NCI-H2227 (cell line): ENCODE measurements at regions not wholly inside any gene's neighbourhood (a gene's known extent, or its start where the extent isn't known, plus 50 kb on each side); places are given as distances from the start of the nearest gene placed in this dataset.

Experiments
- DNase-seq: peaks from one replicate; lab custom pipeline; 2025; ENCODE audit not compliant: unreplicated experiment; lab: John Stamatoyannopoulos, UW

GRCh38 chr6:170022827-170023619 is 267.9 kb downstream of the DLL1 start:
- no peak for DNase-seq

GRCh38 chr6:170022291-170022722 is 268.6 kb downstream of the DLL1 start:
- DNase-seq: no peak

GRCh38 chr6:170021579-170021978 is 269.3 kb downstream of the DLL1 start:
- no peak for DNase-seq

DNA sequence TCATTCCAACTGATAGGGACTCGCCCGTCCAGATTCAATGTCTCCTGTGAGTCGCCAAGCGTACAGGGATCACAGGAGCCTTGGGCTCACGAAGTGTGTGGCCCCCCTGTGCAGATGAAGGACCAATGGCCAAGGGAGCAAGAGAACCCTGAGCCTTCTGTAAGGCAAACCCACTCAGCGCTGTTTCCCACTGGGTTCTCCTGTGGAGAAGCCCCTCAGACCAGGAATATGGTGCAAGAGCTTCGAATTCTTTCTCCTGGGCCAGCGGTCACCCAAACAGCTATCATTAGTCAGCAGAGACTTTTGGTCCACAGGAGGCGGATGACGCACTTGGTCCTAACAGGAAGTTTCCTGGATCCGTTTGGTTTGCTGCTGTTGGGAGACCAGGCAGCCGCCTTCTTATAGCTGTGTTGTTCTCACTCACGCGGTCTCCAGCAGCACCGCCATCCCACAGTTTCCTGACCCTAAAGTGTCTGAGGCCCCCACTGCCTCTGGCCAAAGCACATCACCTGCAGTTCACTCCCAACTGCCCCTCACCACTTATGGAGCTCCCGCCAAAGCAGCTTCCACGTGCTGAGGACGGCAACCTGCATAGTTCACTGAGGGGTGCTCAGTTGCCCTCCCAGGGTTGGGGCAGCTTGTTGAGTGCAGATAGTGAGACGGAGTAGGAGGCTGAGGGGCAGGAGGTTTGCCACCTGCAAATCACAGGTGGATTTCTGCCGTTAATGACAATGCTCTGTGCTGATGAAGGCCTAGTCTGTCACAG is 268.6 kb downstream of the ERMARD start:
- no peak for DNase-seq

DNA sequence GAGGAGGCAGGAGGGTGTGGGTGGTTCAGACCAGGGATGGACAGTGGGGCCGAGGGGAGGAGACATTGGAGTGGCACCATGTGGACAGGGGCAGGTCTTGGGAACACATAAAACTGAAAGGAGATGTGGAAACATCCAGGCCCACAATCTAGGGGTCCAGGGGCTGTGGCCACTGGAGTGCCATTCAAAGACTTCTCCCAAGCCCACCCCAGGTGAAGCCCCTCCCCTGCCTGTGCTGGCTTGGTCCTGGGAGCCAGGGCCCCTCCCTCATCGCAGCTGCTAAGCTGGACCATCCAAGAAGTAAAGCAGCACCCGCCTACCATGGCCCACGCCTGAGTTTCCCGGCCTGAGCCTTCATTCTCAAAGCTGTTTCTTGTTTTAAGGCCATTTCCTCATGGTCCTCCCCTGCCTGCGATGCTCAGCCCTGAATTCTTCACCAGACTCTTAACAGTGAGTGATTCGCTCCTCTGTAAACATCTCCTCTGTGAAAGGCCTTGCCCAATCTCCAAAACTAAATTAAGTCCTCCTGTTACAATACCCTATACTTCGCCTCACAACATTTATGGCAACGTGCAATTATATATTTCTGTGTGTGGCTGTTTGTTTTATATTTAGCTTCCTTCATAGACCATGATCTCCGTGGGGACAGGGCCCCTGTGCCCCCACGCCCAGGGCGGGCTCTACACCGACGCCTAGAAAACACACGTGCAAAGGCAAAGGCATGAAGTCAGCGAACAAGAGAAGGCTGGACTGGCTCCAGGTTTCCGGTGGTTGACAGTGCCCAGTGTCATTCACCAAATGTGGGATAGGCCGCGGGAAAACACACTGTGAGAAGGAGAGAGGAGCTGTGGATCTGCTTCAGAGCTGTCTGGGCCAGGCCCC is 267.8 kb downstream of the ERMARD start:
- DNase-seq: no peak

GRCh38 chr6:170018422-170018935 is 267.1 kb downstream of the ERMARD start:
- no peak for DNase-seq

DNA sequence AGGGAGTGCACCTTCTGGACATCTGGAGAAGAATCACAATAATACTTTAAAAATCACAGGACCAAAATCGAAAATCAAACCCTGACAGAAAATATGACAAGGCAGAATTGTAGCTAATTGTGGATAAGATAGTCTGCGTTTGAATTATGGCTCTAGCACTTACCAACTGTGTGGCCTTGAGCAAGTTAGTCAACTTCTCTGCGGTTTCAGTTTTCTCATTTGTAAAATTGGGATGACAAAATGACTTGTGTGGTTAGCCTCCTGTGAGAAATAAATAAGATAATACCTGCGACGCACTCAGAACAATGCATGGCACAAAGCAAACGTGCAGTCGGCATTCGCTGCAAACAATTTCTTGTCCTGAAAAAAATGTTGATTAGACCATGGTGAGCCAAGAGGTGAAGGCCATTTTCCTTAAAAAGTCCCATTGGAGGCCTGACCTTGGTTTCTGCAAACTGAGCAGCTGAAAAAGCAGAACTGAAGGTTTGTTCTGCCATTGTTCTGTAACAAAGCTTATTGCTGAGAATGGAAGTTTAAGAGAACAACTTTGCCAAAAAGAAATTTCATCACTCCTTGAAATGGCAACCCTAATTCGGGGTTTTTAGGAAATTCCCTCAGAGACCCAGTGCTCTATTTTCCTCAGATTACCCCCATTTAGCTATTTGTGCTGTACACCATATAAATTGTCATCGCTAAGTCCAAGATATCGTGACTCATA is 266.3 kb downstream of the ERMARD start:
- DNase-seq: no peak

- no peak for DNase-seq
Observed at GRCh38 chr6:170013815-170014214, 262.4 kb downstream of the ERMARD start.

GRCh38 chr6:170012037-170012330 is 260.6 kb downstream of the ERMARD start:
- DNase-seq: no peak

DNA sequence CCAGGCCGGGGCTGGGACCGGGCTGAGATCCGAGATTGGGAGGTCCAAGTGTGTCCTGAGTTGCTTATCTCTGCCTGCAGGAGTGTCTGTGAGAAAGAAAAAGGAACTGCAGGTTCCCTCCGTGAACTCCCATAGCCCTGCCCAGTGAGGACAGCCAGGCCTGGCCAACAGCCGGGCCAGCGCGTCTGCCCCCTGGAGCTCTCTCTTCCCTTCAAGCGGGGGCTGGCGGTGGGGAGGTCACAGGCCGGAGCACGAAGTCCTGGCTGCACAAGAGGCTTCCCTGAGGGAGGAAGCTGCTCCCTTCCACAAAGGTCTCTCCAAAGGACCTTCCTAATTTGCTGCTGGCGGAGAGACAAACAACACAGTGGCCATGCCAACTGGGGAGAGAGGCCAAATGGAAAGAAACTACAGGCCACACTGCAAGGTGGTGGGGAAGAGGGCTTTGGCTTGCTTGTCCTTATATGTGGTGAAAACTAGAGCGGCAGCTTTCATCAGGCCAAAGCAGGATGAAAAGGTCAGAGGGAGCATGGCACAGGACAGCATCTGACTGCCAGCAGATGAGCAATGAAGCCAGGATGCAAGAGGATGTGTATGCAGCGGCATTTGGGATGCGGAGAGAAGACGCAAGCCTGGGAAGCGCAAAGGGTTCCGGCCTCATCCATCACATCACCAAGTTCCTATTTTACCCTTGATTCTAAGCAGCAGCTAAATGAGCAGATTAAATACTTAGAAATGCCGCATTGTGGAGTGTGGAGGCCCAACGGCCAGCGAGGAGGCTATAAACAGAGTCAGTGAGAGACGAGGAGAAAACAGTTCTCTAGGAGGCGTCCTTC is 260.0 kb downstream of the ERMARD start:
- no peak for DNase-seq

DNA sequence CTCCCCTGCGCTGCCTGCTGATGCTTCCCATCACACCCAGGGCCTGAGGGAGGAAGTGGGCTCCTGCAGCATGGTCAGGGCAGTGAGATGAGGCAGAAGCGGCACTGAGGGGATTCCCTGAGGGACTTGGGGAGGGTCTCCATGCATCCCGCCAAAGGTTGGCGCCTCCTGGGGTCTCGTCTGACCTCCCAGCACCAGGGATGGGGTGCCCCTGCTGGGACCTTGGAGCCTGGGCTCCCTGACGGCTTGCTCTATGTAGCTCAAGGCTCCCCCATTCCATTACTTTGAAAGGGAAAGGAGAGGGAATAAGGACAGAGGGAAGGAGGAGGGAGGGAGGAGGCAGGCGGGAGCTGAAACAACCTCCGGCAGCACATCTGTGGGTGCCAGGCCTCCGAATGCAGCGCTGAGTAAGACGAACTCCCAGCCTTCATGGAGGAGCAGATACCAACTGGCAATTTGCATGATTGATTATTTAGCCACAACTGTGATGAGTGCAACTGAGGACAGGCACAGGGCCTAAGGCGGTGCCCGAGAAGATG is 259.3 kb downstream of the ERMARD start:
- no peak for DNase-seq

GRCh38 chr6:170008294-170008785 is 256.9 kb downstream of the ERMARD start:
- DNase-seq: no peak

GRCh38 chr6:170007468-170008293 is 256.3 kb downstream of the ERMARD start:
- peak; percentile 57 for DNase-seq

DNA sequence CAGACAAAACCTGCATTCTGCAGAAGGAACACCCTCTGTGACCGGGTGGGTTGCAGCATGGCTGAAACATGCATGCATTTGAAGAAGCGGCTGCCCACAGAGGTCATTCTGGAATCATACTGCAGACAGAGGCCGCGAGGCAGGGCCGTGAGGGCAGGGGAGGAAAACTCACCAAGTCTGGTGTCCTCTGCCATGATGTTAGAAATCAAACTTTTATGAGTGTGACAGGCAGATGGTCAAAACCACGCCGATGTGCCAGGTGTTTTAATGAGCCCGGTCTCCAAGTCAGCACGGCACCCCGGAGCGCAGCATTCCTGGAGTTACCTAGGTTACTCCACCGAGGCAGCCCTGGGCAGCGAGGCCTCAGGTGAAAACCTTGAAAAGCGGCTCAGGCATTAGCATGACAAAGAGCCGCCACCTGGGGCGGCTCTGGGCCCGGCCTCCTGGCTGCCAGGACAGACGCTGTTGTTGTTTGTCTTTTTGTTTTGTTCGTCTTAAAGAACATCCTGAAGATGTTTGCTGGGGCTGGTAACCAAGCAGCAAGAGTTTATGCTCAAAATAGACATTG is 255.6 kb downstream of the ERMARD start:
- DNase-seq: peak; percentile 68

DNA sequence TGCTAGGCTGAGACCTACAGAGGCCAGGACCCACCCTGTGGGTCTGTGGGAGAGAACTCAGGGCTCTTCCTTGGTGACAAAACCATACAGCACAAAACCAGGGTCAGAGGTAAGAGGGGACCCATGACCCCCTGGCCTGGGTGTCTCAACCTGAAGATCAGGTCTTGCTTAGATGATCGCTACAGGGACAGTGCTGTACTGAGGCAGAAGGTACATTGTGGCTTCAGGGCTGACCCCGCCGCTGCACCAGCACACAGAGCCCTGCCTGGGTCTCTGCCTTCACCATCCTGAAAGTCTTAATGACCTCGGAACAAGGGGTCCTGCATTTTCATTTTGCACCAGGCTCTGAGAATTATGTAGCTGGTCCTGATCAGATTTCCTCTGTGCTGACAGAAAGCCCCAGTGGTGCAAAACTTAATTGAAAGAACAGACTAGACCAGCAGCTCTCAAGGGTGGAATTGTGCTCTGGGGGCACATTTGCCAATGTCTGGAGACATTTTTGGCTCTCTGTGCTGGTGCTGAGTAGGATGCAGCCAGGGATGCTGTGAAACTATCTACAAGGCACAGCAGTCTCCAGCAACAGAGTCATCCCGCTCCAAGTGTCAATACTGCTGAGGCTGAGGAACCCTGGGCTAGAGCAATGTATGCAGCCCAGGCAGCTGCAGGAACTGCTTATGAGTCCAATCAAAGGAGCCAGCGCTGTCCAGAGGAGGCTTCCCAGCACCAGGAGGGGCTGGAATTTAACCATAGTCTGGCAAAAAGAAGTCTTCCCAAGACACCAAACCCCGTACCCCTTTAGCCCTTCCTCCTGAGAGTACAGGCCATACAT is 254.9 kb downstream of the ERMARD start:
- DNase-seq: no peak

DNA sequence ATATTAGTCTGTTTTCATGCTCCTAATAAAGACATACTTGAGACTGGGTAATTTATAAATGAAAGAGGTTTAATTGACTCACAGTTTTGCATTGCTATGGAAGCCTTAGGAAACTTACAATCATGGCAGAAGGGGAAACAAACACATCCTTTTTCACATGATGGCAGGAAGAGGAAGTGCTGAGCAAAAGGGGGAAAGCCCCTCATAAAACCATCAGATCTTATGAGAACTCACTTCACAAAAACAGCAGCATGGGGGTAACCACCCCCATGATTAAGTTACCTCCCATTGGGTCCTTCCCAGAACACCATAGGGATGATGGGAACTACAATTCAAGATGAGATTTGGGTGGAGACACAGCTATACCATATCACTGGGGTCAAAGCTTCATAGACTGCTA is 254.2 kb downstream of the ERMARD start:
- no peak for DNase-seq

- no peak for DNase-seq
Observed at GRCh38 chr6:170004585-170005210, 253.3 kb downstream of the ERMARD start.
